K562 (cell line): ENCODE measurements at regions not wholly inside any gene's neighbourhood (a gene's known extent, or its start where the extent isn't known, plus 50 kb on each side); places are given as distances from the start of the nearest gene placed in this dataset.

ENCODE experiments used
- ATAC-seq: fragments of 200-7000 bp; cut with Tn5 transposase; 3 replicates; pipeline ENCODE4 v1.9.1; 2020; ENCODE audit warnings: moderate library complexity
- BruUV-seq: library from RNA; stranded (reverse); fragments of 400-500 nt; replicated peaks from 2 replicates; lab custom pipeline; 2021; lab: Mats Ljungman, UMichigan
- CTCF ChIA-PET: fragments of 300-600 bp; formaldehyde crosslinking; extraction: SDS; loops from one replicate; lab custom pipeline; 2021; ENCODE audit warnings: low intra/inter-chr PET ratio; lab: Yijun Ruan, JAX
- POLR2A ChIA-PET: fragments of 300-600, 350-650 bp; sonication (Branson Sonifier 250); formaldehyde crosslinking; extraction: SDS; loops from one replicate; lab custom pipeline; 2021; ENCODE audit warnings: antibody characterized with exemption, inconsistent platforms; lab: Yijun Ruan, JAX
- DNase-seq, 4 experiments: peaks; one replicate each; pipeline versions ENCODE4 v3.0.0 to v3.0.0-alpha.2; 2011 to 2018; ENCODE audit warnings: low spot score in 3 of 4, mixed read lengths in 3 of 4; ENCODE audit errors: extremely low read depth in 1 of 4
- FAIRE-seq: peaks from 2 replicates; lab custom pipeline; 2011; peaks lifted over from hg19 to GRCh38; lab: Jason Lieb, UNC
- H2AFZ ChIP-seq: 2 replicates; pipeline ENCODE4 v1.6.0; 2011; ENCODE audit warnings: low read depth, low read length, control low read depth, inconsistent platforms
- H3K27ac ChIP-seq: fragments of 200-600 bp; 3 replicates; pipeline ENCODE4 v1.8.0; 2011; ENCODE audit warnings: low read depth, mild to moderate bottlenecking, control low read depth, inconsistent platforms, low read length, moderate library complexity, mixed read lengths; ENCODE audit errors: extremely low read depth
- H3K27me3 ChIP-seq, 2 experiments: fragments of 300-600 bp in 1 of 2; 2 replicates in 1 of 2; 3 replicates in 1 of 2; pipeline versions ENCODE4 v1.6.0 to v1.8.0; 2011; ENCODE audit warnings: inconsistent platforms in 2 of 2, low read length in 2 of 2, mild to moderate bottlenecking in 1 of 2, mixed read lengths in 1 of 2, moderate library complexity in 1 of 2; ENCODE audit not compliant: control insufficient read depth in 2 of 2, insufficient read depth in 2 of 2
- H3K36me3 ChIP-seq: fragments of 300-600 bp; 3 replicates; pipeline ENCODE4 v1.8.0; 2011; ENCODE audit warnings: mild to moderate bottlenecking, low read length, inconsistent platforms; ENCODE audit not compliant: control insufficient read depth, insufficient read depth
- H3K4me1 ChIP-seq, 2 experiments: fragments of 200-600 bp in 1 of 2; replicated peaks in 1 of 2; 2 replicates in 1 of 2; 3 replicates in 1 of 2; pipeline versions ENCODE4 v1.5.1 to v1.8.0; 2011; ENCODE audit warnings: inconsistent platforms in 2 of 2, low read length in 2 of 2, mild to moderate bottlenecking in 1 of 2, mixed read lengths in 1 of 2, moderate library complexity in 1 of 2; ENCODE audit not compliant: control insufficient read depth in 2 of 2, insufficient read depth in 2 of 2
- H3K4me2 ChIP-seq: 2 replicates; pipeline ENCODE4 v1.6.1; 2011; ENCODE audit warnings: low read length, control low read depth, inconsistent platforms, mixed read lengths; ENCODE audit not compliant: insufficient read depth
- H3K4me3 ChIP-seq: fragments of 200-600 bp; sonication (generic), shearing (Covaris generic); 2 replicates; pipeline ENCODE4 v1.5.1; 2016; ENCODE audit warnings: control low read depth, inconsistent platforms
- H3K79me2 ChIP-seq: fragments of 200-600 bp; 3 replicates; pipeline ENCODE4 v1.8.0; 2011; ENCODE audit warnings: low read length, inconsistent platforms; ENCODE audit not compliant: control insufficient read depth, insufficient read depth
- H3K9ac ChIP-seq, 2 experiments: 2 replicates each; pipeline versions ENCODE4 v1.6.0 to v1.6.1; 2011; ENCODE audit warnings: low read depth in 2 of 2, low read length in 2 of 2, control low read depth in 1 of 2, inconsistent platforms in 1 of 2, mild to moderate bottlenecking in 1 of 2, mixed read lengths in 1 of 2; ENCODE audit not compliant: insufficient read depth in 1 of 2
- H3K9me1 ChIP-seq: one replicate; pipeline ENCODE4 v1.6.0; 2011; ENCODE audit warnings: inconsistent platforms, mild to moderate bottlenecking, low read length, moderate library complexity; ENCODE audit not compliant: control insufficient read depth, insufficient read depth
- H3K9me3 ChIP-seq: replicated peaks from 2 replicates; pipeline ENCODE4 v1.5.1; 2011; ENCODE audit warnings: low read depth, low read length, inconsistent platforms; ENCODE audit not compliant: control insufficient read depth, insufficient read depth
- H4K20me1 ChIP-seq: replicated peaks from 2 replicates; pipeline ENCODE4 v1.6.1; 2011; ENCODE audit warnings: low read length, inconsistent platforms, mixed read lengths; ENCODE audit not compliant: control insufficient read depth, insufficient read depth
- ARHGAP35 ChIP-seq: fragments of 450-650 bp; IDR thresholded peaks from 2 replicates; pipeline ENCODE4 v1.6.1; 2018; ENCODE audit not compliant: partially characterized antibody
- E2F1 ChIP-seq: sonication (generic); formaldehyde crosslinking; IDR thresholded peaks from 2 replicates; pipeline ENCODE4 v1.8.1; 2023; ENCODE audit warnings: mild to moderate bottlenecking, missing genetic modification reagents, moderate library complexity
- TEAD4 ChIP-seq, 2 experiments: sonication (generic) in 1 of 2; formaldehyde crosslinking in 1 of 2; IDR thresholded peaks; 2 replicates each; pipeline versions ENCODE4 v1.6.1 to v1.8.0; 2012 to 2022; ENCODE audit warnings: borderline replicate concordance in 1 of 2, inconsistent platforms in 1 of 2, low read length in 1 of 2, mild to moderate bottlenecking in 1 of 2, missing genetic modification reagents in 1 of 2
- ZEB2 ChIP-seq: fragments of 450-650 bp; IDR thresholded peaks from 2 replicates; pipeline ENCODE4 v1.6.1; 2016
- WGBS: fragments of 100-300 bp; shearing (Covaris generic); methylation state at CpG from one replicate; pipeline ENCODE4 v1.1.6; 2016; ENCODE audit warnings: low coverage, mixed read lengths; ENCODE audit not compliant: insufficient coverage; ENCODE audit errors: missing lambda C conversion rate; 5-methylcytosine and 5-hydroxymethylcytosine counted together
- in situ Hi-C: fragments of 300-500 bp; cut with MboI; formaldehyde crosslinking; loops from 4 replicates; pipeline ENCODE4 v1.15.0; 2018; ENCODE audit warnings: inconsistent platforms, mixed read lengths
- intact Hi-C: fragments of 100-400 bp; cut with micrococcal nuclease; formaldehyde crosslinking; loops from 2 replicates; pipeline ENCODE4 v1.14.2; 2022

GRCh38 chr22:49689255-49689770, 138.4 kb downstream of the BRD1 start (continued):
- no peak for TF ChIP-seq E2F1 (CRISPR knock-in tag)

GRCh38 chr22:49688516-49689254, 139.0 kb downstream of the BRD1 start:
- intact Hi-C loops = no loop called here
- no peak overlapping the region for H3K9ac ChIP-seq
- H3K27ac ChIP-seq = no peak overlapping the region
- WGBS = 2% methylated on average over 17 of the region's 20 CpGs
- no peak for ATAC-seq
- DNase-seq = no peak
- H3K9me3 ChIP-seq = no peaks in the 10 kb centered on the region; the same call in 1 of the 2 replicates
- no peaks in the 10 kb centered on the region for H4K20me1 ChIP-seq
- no peaks in the 10 kb centered on the region for H3K79me2 ChIP-seq
- H3K4me2 ChIP-seq = no peak overlapping the region
- H3K27me3 ChIP-seq = peaks cover 22 to 77% of the 10 kb centered on the region in 2 experiments; a peak in 4 of 5 replicates
- peaks cover 0 to 5% of the 10 kb centered on the region in 2 experiments; a peak in 3 of 5 replicates for H3K4me1 ChIP-seq
- POLR2A ChIA-PET = interaction anchor here (2.5 kb wide), 1 partner anchor 12 kb away, joined by 6 read pairs; no protein-coding TSS in a partner anchor
- no peaks in the 10 kb centered on the region for H3K36me3 ChIP-seq
- CTCF ChIA-PET = no interaction called here
- H3K9me1 ChIP-seq = no peaks in the 10 kb centered on the region
- in situ Hi-C loops = no loop called here
- FAIRE-seq = no peak
- BruUV-seq = no TSS peak
- H3K4me3 ChIP-seq = no peak overlapping the region
- H2AFZ ChIP-seq = no peak overlapping the region
- TF ChIP-seq ARHGAP35 = no peak
- TF ChIP-seq TEAD4 (IDR thresholded peaks at IDR 0.05; ENCODE audit: low read length) = no peak
- TF ChIP-seq TEAD4 (CRISPR knock-in tag; IDR thresholded peaks at IDR 0.05; ENCODE audit: borderline replicate concordance) = no peak
- TF ChIP-seq ZEB2 = no peak
